GM10248 (cell line): ENCODE measurements at regions not wholly inside any gene's neighbourhood (a gene's known extent, or its start where the extent isn't known, plus 50 kb on each side); places are given as distances from the start of the nearest gene placed in this dataset.

Experiments used
- CTCF ChIA-PET: fragments of 300-600 bp; sonication (Branson Sonifier 250); formaldehyde crosslinking; extraction: SDS; loops from one replicate; lab custom pipeline; 2021; ENCODE audit warnings: antibody characterized with exemption; lab: Yijun Ruan, JAX
- POLR2A ChIA-PET: fragments of 350-650 bp; sonication (Branson Sonifier 250); formaldehyde crosslinking; extraction: SDS; loops from one replicate; lab custom pipeline; 2020; ENCODE audit warnings: antibody characterized with exemption; lab: Yijun Ruan, JAX
- DNase-seq: peaks from one replicate; pipeline ENCODE4 v3.0.0; 2012; ENCODE audit errors: extremely low spot score
- TF ChIP-seq, protein P1 (sequence below): IDR thresholded peaks from 2 replicates; pipeline ENCODE4 v1.5.1; 2012; ENCODE audit warnings: mild to moderate bottlenecking, low read depth; ENCODE audit errors: extremely low read depth, missing control alignments, control extremely low read depth

DNA sequence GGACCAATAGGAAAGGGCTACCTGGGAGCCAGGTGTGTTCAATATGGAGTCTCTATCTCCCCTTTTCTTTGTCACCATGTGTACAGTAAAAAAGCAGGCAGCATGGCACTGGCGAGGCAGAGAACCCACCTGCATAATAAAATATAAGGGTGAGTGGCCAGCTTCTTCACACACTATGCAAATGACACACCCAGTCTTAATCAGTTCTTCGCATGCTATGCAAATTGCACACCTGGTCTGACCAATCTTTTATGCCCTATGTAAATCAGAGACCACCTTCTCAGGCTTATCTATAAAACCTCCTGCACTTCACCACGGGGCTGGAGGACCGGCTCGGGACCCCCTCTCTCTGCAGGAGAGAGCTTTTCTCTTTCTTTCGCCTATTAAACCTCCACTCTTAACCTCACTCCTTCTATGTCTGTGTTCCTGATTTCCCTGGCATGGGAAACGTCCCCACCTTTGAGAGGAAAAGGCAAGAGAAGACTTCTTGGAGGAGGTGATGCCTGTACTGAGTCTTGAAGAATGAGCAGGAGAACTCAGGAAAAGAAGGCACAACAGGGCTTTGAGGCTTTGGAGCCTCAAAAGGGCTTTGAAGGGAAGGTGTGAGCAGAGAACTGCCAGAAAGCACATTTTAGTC, 502.1 kb downstream of the GRIN2A start:
- ChIA-PET CTCF (no interaction called here), POLR2A (no interaction called here)
- TF ChIP-seq, protein P1, sequence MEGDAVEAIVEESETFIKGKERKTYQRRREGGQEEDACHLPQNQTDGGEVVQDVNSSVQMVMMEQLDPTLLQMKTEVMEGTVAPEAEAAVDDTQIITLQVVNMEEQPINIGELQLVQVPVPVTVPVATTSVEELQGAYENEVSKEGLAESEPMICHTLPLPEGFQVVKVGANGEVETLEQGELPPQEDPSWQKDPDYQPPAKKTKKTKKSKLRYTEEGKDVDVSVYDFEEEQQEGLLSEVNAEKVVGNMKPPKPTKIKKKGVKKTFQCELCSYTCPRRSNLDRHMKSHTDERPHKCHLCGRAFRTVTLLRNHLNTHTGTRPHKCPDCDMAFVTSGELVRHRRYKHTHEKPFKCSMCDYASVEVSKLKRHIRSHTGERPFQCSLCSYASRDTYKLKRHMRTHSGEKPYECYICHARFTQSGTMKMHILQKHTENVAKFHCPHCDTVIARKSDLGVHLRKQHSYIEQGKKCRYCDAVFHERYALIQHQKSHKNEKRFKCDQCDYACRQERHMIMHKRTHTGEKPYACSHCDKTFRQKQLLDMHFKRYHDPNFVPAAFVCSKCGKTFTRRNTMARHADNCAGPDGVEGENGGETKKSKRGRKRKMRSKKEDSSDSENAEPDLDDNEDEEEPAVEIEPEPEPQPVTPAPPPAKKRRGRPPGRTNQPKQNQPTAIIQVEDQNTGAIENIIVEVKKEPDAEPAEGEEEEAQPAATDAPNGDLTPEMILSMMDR, result no peak
- no peak for DNase-seq

DNA sequence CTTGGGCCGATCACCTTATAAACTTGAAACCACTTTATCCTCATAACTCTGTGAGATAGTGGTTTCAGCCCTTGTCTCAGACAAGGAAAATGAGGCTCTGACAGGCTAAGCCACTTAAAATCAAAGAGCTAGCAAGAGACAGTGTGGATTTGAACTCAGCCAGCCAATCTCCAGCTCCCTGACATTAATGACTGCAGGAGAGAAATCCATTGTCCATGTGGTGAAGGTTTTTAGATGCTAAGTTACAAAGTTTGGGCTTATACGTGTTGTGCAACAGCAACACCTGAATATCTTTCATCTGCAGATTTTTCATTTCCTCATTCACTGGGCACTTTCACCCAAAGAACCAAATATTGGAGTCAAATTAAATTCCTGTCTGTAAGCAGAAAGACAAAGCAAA, 501.3 kb downstream of the GRIN2A start:
- ChIA-PET CTCF (no interaction called here), POLR2A (no interaction called here)
- TF ChIP-seq, protein P1, result no peak
- no peak for DNase-seq

- ChIA-PET CTCF (no interaction called here), POLR2A (no interaction called here)
- no peak for DNase-seq
These were observed 500.7 kb downstream of the GRIN2A start for GRCh38 chr16:9681508-9681907.

GRCh38 chr16:9682320-9682719, 499.9 kb downstream of the GRIN2A start:
- TF ChIP-seq, protein P1, result no peak
- ChIA-PET POLR2A (no interaction called here), CTCF (no interaction called here)
- no peak for DNase-seq

More at GRCh38 chr16:9681508-9681907, 500.7 kb downstream of the GRIN2A start:
- TF ChIP-seq, protein P1, result no peak

DNA sequence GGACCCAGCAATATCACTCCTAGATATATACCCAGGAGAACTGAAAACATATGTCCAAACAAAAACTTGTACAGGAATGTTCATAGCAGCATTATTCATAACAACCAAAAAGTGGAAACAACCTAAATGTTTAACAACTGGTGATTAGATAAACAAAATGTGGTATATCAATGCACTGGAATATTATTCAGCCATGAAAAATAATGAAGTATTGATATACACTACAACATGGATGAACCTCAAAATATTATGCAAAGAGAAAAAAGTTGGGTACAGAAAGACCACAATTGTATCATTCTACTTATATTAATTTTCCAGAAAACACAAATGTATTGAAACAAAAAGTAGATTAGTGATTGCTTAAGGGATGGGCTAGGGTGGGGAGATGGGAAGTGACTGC, 498.6 kb downstream of the GRIN2A start:
- CTCF ChIA-PET, result no interaction called here
- TF ChIP-seq, protein P1, result no peak
- no peak for DNase-seq
- POLR2A ChIA-PET, result no interaction called here

- no peak for DNase-seq
- POLR2A ChIA-PET, result no interaction called here
- TF ChIP-seq, protein P1, result no peak
- CTCF ChIA-PET, result no interaction called here
These were observed 494.4 kb downstream of the GRIN2A start for GRCh38 chr16:9687737-9688319.
